GM21360 (cell line): ENCODE measurements at regions not wholly inside any gene's neighbourhood (a gene's known extent, or its start where the extent isn't known, plus 50 kb on each side); places are given as distances from the start of the nearest gene placed in this dataset.

ENCODE experiments used
- ATAC-seq: cut with Tn5 transposase; IDR thresholded peaks from one replicate; pipeline ENCODE4 v1.9.1; 2021; ENCODE audit warnings: mild to moderate bottlenecking, moderate library complexity; ENCODE audit not compliant: unreplicated experiment

DNA sequence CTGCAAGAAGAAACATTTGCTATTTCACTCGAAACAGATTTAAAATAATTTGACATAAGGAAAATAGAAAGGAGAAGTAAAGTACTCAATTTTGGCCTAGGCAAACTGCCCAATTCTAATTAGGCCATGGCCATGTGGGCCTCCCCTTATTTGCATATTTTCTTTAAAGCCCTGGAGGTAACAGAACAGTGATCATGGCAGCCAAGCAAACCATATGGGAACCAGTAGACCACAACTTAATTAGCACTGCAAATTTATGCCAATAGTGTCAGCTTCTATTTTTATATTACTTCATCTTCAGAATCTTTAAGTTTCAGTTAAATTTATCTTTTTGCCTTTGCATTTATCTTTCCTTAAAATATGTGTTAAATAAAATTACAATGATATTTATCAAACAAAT is 63.3 kb upstream of the THSD7A start:
- ATAC-seq, result no peak

DNA sequence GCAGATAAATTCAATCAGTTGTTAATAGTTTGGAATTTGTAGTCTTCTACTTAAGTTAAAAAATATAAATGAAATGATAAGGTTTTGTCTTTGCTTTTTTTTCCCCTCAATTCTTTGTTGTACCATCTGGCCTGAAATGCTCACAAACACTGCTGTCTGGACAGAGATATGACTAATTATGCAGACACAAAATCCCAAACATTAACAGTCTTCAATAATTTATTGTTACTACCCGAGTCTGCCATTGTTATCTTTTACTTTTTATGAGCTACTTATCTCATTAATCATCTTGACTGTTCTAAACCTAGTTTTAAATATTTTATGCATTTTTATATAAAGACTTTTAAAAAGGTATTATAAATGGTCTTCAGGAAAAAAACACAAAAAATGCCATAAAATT is 64.7 kb upstream of the THSD7A start:
- ATAC-seq, result no peak

DNA sequence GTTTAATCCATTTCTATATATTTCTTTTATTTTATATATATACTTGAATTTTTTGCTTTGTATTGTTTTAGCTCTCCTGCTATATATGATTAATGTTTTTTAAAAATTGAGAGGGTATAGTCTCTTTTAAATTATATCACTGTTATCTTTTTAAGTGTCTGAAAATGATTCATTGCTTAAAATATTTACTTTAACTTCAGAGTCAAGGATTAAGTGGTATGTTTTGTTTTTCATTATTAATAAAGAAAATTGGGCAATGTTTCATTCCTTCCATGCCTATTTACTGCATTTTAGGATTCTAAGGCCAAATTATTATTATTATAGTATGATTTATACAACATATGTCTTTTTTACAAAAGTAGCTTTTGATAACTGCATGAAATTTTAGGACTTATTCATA is 67.2 kb upstream of the THSD7A start:
- ATAC-seq, result no peak

DNA sequence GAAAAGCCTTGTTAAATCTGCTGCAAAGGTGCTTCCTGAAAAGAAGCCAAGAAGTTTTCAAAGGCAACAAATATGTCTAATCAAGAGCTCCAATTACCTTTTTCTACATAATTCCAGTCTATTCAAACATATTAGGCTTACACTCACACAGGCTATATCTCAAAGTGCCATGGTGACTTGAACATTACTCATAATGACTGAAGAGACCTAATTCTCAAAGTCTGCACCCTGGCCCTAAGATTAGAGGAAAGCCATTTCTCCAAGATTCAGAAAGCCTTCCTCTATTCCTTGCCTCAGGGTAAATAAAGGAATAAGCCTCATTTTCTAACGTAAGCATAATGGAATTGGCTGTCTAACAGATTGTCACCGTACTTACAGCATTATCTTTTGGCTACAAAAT is 78.3 kb upstream of the THSD7A start:
- no peak for ATAC-seq

DNA sequence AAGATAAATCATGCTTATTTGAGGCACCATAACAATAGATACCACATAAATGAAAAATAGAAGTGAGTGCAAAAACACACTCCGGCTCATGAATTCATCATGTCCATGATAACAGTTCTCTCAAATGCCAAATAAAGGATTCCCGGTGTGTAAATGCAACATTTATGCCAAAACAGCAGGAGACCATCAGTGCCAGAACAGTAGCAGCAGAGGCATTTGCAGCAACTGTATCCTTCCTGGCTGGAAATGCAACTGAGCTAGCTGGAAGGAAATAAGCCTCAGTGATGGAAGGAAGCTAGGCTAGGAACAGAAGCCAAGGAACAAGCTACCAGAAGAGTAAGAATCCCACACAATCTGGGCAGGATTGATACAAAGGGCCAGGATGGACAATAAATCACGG is 79.9 kb upstream of the THSD7A start:
- no peak for ATAC-seq

DNA sequence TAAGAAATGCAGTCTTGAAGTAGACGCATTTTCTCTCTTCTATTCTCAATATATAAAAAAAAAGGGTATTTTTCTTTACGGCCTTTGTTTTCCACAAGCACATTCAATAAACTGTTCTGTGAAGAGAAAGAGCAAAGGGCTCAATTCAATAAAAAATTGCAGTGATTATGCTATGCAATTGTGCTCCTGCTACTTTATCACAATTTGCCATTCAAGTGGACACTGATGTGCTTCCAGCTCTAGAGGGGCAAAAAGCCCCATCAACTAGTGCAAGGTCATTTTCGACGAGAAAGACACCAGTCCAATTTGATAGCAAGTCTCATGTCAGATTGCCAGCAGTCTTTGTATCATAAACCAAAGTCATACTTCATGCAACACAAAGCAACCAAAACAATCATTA is 82.6 kb upstream of the THSD7A start:
- no peak for ATAC-seq

DNA sequence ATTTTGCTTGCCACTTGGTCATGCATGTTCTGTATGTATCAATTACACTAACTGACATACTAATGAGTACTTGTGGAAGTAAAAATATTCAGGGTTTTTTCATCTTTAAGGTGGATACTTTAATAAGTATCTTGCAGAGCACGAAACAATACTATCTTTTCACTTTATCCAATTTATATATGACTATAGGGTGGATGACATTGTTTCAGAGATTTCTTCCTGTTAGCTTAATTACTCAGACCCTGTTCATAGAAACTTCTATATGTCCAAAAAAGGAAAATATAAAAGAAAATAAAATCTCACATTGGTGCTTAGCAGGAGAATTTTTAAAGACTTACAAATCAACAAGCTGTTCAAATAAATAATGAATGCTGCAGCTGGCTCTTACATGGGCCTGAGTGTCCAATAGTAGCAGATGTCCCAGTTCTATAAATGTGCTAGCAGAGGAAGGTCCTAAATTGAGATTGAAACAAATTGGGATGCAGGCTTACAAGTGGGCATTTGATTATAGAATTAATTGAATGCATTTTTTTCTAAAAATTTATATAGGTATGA is 91.5 kb upstream of the THSD7A start:
- no peak for ATAC-seq

DNA sequence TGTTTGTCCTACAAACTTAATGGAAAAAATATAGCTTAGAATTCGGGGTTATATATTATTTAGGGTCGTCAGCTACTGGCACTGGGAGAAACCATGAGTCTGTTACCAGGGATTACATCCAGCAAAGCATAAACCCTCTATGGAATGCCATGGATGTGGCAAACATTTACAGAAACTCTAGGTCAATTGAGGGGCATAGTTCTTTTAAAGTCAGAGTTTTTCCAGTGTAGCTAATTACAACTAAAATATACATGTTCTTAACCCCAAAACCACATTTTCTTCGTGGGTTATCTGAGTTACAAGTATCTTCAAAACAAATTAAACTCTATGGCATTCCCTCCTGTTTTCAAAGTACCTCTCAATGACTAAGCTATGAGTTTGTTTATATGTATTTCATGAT is 99.3 kb upstream of the THSD7A start:
- ATAC-seq, result no peak

DNA sequence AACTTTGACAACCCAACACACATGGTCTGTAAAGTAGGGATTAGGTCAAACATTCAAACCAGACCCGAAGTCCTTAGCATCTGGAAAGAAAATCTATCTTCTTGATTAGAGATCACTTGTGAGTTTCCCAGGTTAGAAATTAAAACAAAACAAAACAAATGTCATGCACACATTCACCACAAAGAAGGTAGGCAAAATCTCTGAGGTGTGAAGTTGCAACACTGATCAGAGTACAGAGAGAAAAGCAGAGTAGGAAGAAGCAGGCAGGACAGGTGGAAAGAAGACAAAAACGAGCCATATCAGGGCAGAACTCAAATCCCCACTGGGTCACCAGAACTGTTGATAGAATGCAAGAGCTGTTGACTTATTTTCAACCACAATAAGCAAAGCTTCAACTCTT is 102.8 kb upstream of the THSD7A start:
- no peak for ATAC-seq

DNA sequence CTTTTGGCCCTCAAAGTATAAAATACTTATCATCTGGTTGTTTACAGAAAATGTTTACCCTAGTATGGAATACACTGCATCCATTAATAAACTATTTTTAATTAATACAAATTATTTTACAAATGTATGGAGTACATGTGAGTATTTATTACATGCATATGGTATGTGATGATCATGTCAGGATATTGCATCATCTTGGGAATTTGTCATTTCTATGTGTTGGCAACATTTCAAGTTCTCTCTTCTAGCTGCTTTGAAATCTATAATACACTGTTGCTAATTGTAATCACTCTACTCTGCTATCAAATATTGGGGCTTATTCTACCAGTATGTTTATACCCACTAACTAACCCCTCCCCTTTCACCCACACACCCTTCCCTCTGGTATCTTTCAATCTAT is 103.9 kb upstream of the THSD7A start:
- ATAC-seq, result no peak

DNA sequence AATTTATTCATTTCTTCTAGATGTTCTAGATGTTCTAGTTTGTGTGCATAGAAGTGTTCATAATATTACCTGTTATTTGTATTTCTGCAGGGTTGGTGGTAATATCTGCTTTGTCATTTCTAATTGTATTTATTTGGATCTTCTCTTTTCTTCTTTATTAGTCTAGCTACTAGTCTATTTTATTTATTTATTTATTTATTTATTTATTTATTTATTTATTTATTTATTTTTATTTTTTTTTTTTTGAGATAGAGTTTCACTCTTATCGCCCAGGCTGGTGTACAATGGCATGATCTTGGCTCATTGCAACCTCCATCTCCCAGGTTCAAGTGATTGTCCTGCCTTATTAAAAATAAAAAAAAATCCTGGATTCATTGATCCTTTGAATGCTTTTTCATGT is 114.8 kb upstream of the THSD7A start:
- ATAC-seq, result no peak

DNA sequence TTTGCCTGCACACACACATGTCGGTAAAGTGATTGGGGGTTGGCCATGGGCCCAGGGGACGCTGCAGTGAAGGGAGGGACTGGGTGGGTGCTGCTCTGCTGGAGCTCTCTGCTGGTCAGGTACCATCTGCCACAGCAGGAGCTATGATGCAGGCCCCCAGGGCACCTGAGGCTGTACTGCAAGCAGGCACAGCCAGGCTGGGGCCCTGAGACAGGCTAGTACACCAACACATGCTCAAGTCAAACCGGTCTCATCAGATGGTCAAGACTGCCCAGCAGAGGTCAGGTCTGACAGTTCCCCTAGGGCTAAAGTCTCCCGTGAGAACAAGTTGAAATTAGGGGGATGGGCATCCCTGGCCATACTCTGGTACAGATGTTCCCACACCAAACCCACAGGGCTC is 118.3 kb upstream of the THSD7A start:
- ATAC-seq, result no peak

DNA sequence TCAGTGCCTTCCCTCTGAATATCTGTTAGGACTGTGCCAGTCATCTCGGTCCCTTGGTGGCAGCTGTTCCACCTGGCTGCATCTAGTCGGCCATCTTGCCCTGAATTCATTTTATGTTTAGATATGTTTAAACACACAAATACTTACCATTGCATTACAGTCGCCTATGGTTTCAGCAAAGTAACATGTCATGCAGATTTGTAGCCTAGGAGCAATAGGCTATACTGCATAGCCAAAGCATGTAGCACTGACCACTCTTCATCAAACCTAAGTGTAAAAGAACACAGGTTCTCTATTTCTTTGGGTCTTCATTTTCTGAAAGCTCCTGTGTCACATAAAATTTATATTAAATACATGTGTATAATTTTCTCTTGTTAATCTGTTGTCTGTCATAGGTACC is 118.9 kb upstream of the THSD7A start:
- ATAC-seq, result no peak

DNA sequence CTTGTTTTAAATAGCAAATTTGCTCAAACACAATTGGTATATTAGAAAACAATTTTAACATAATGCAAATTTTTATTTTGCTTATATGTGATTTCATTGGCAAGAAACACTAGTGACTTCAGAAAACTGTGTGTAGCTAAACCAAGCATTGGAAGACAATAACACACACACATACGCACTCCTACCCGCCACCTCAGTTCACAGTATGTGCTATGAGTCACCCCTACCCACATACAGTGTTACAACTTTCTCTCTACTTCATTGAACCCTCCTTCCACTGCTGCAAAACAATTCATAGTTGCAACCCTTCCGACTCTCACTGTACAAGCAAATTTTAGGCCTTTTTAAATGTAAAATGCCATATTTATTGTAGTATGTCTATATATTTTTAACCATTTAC is 119.9 kb upstream of the THSD7A start:
- no peak for ATAC-seq

DNA sequence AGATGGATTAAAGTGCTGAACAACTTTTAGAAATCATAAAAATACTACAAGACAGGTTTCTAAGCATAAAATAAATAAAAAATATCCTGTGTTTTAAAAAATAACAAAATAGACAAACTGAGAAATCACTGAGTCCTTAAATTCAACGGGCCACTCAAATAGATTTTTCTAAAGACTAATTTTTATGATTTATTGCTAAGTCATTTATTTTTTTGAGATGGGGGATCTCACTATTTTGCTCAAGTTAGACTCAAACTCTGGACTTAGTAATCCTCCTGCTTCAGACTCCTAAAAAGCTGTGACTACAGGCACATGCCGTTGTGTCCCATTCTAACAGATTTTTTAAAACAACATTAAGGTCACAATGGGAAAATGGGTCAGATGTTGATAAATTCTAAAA is 121.0 kb upstream of the THSD7A start:
- no peak for ATAC-seq

DNA sequence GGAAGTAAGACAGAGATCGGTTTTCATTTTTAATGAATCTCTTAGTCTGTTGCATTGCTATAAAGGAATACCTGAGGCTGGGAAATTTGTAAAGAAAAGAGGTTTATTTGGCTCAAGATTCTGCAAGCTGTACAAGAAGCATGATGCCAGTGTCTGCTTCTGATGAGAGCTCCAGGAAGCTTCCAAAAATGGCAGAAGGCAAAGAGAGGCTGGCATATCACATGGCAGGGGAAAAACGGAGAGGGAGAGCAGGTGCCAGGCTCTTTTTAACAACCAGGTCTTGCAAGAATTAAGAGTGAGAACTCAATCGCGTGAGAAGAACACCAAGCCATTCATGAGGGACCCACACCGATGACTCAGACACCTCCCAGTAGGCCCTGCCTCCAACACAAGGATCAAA is 125.0 kb upstream of the THSD7A start:
- no peak for ATAC-seq

DNA sequence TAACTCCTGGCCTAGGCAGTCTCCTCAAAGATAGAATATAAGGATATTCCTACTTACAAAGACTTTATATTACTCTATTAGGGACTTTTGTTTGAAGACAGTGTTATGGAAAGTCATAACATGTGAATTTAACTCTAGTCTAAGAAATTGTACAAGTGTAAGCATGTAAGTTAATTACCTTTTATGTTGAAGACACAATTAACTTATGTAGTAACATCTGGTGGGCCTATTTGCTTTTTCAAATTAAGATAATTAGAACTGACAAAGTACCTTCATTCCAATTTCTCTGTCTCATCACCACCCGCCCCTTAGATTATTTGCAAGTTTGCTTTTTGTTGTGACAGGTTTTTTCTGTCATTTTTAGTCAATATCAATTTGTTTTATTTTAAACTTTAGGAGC is 126.0 kb upstream of the THSD7A start:
- ATAC-seq, result no peak

DNA sequence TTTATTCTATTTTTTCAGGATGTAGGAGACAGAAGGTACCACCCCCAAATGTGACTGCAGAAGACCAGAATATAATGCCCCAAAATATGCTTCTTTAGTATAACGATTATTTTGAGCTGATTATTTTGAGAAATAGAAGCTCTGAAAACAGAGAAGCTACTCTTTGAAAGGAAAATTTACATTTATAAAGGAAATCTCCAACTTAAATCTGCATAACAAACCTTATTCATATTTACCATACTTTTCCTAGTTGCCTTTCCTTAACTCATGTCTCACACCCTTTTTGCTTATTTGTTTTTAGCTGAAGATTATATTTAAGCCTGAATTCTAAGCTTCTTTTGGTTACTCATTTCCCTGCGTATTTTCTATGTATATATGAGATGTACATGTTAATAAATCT is 127.1 kb upstream of the THSD7A start:
- no peak for ATAC-seq

DNA sequence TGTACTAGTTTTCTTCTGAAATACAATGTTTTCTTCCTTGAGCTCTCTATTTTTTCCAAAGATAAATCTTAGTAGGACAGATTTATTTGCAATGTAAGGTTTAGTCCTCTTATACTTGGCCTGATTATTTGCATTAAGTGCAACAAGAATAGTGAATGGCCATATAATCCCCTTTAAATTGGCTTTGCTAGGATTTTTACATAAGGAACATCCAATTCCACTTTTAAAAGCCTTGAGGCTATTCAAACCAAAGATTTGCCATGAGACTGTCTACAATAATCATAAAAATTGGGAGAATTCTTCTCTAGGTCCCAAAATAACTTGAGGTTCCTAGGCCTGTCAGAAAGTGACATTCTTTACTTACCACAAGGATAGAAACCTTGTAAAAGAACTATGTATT is 128.6 kb upstream of the THSD7A start:
- no peak for ATAC-seq

DNA sequence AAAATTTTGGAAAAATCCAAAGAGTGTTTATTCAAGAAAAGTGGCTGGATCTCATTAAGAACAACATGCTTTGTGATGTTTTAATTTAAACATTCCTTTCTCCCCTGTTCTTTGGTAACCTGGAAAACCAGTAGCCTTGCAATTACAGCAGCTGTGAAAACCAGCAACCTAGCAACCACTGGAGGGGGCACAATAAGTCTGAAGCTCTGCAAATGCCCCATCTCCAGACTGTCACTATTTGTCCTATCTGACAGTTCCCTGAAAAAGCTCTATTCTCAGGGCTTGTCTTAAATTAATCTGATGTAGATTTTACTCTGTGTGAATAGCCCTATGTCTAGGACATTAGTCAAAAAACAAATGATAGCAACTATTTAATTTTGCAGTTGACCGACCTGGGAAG is 137.6 kb upstream of the THSD7A start:
- no peak for ATAC-seq

DNA sequence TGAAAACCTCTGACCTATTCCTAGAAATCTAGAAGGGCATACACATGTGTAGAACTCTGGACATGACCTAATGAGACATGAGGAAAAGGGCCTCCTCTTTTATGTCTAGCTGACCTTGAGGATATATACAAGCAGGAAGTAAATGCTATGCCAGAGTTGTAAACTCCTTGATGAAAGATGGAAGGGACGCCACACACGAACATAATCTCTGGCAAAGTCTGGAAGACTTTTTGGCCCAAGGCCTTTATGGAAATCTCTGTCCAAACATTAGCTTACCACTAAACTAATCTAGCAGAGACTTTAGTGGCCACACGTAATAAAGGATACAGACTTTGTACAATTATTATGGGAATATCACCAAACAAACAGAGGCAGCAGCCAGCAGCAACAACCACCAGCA is 138.1 kb upstream of the THSD7A start:
- no peak for ATAC-seq

DNA sequence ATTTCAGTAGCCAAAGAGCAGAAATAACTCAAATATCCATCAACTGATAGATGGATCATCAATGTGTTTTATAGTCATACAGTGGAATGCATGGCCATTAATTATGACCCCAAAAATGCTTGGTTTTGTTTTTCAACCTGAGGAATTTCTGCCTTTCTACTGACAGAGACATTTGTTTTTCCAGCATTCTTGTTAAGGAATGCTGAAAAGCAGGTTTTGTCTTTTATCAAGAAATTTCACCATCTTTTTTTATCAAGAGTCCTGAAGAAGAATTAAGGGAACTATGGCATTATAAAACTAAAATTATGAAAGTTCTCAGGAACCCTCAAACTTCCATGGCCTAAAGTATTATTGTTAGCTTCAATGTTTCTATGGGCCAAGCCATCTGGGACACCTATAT is 153.4 kb upstream of the THSD7A start:
- ATAC-seq, result no peak

DNA sequence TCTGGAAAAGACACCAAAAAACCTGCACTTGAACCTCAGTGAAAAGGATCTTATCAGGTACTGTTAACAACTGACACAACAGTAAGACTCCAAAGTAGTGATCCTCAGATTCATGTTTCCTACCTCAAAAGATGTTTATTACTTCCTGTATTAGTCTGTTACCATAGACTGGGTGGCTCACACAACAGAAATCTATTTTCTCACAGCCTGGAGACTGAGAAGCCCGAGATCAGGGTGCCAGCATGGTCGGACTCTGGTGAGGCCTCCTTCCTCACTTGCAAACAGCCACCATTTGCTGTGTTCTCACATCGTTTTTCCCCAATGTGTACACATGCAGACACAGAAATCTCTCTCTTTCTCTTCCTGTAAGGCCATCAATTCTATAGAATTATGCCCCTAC is 154.0 kb upstream of the THSD7A start:
- ATAC-seq, result no peak

DNA sequence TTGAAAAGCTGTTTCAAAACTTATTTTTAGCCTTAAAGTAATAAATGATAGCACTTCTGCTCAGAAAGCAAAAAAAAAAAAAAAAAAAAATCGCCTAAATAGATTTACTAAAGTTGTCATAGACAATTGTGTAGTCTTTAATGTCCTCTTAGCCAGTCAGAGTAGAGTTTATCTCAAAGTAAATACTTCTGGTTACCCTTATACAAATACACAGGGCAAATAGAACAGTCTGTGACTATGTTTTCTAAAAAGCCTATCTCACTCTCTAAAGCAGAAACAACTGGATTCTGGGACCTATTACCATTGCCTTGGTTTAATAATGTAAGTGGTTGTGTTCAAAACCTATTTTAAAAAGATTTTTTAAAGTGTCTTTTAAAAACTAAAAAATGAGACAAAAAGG is 156.2 kb upstream of the THSD7A start:
- no peak for ATAC-seq
